ENCODE measurements at regions not wholly inside any gene's neighbourhood (a gene's known extent, or its start where the extent isn't known, plus 50 kb on each side); places are given as distances from the start of the nearest gene placed in this dataset.

DNA sequence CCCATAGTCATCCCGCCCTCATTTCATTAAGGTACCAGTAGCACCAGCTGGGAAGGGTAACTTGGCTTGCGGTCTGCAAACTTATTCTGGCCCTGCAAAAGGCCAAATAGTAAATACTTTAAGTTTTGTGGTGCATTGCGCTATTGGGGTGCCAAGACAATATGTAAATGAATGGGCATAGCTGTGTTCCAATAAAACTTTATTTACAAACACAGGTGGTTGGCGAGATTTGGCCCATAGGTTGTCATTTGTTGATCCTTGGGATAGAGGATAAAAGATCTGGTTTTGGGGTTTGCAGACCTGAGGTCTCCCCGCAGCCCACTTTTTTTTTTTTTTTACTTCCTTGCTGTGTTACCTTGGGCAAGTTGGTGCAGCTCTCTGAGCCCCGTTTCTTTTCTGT is 127.4 kb downstream of the MIAT start:
- CTCF ChIA-PET = interaction anchor here (0.7 kb wide), 1 partner anchor 105 kb away, joined by 6 read pairs; no protein-coding TSS in a partner anchor
- TF ChIP-seq, protein P1, sequence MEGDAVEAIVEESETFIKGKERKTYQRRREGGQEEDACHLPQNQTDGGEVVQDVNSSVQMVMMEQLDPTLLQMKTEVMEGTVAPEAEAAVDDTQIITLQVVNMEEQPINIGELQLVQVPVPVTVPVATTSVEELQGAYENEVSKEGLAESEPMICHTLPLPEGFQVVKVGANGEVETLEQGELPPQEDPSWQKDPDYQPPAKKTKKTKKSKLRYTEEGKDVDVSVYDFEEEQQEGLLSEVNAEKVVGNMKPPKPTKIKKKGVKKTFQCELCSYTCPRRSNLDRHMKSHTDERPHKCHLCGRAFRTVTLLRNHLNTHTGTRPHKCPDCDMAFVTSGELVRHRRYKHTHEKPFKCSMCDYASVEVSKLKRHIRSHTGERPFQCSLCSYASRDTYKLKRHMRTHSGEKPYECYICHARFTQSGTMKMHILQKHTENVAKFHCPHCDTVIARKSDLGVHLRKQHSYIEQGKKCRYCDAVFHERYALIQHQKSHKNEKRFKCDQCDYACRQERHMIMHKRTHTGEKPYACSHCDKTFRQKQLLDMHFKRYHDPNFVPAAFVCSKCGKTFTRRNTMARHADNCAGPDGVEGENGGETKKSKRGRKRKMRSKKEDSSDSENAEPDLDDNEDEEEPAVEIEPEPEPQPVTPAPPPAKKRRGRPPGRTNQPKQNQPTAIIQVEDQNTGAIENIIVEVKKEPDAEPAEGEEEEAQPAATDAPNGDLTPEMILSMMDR (IDR thresholded peaks at IDR 0.05; ENCODE audit: unreplicated experiment) = no peak
- no peaks in the 10 kb centered on the region for H3K36me3 Mint-ChIP-seq (ENCODE audit: insufficient read depth, unreplicated experiment)
- intact Hi-C loops (cut with micrococcal nuclease) = no loop called here
- no TSS peak for BruUV-seq (replicated peaks)
- POLR2A ChIA-PET = no interaction called here
- DNase-seq (ENCODE audit: unreplicated experiment) = no peak
- H3K27ac Mint-ChIP-seq (ENCODE audit: low read depth, unreplicated experiment) = no peak overlapping the region
- no peaks in the 10 kb centered on the region for H3K27me3 Mint-ChIP-seq (ENCODE audit: insufficient read depth, unreplicated experiment)
- no peaks in the 10 kb centered on the region for H3K9me3 Mint-ChIP-seq (ENCODE audit: unreplicated experiment)
- H3K4me3 Mint-ChIP-seq (ENCODE audit: unreplicated experiment) = no peak overlapping the region
- no peaks in the 10 kb centered on the region for H3K4me1 Mint-ChIP-seq (ENCODE audit: insufficient read depth, unreplicated experiment)

DNA sequence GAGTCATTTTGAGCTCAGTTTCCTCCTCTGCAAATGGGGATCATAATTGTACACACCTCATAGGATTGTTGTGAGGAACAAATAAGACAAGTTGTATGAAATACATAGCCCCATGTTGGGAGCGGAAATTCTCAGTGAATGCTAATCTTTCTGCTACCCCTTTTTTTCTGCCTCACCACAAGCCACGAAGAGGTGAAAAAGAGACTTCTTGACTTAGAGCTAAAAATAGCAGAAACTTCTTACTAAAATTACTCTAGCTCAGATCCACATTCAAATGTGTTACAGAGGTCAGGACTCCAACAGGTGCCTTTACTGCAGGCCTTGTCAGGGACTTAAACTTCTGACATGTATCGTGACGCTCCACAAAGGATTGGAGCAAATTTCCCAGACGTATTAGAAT is 128.5 kb downstream of the MIAT start:
- no peak overlapping the region for H3K27ac Mint-ChIP-seq (ENCODE audit: low read depth, unreplicated experiment)
- no peaks in the 10 kb centered on the region for H3K9me3 Mint-ChIP-seq (ENCODE audit: unreplicated experiment)
- H3K36me3 Mint-ChIP-seq (ENCODE audit: insufficient read depth, unreplicated experiment) = no peaks in the 10 kb centered on the region
- H3K27me3 Mint-ChIP-seq (ENCODE audit: insufficient read depth, unreplicated experiment) = no peaks in the 10 kb centered on the region
- H3K4me3 Mint-ChIP-seq (ENCODE audit: unreplicated experiment) = no peak overlapping the region
- TF ChIP-seq, protein P1 (IDR thresholded peaks at IDR 0.05; ENCODE audit: unreplicated experiment) = no peak
- intact Hi-C loops (cut with micrococcal nuclease) = no loop called here
- DNase-seq (ENCODE audit: unreplicated experiment) = no peak
- no peaks in the 10 kb centered on the region for H3K4me1 Mint-ChIP-seq (ENCODE audit: insufficient read depth, unreplicated experiment)
- ChIA-PET POLR2A (interaction anchor here (0.7 kb wide), 1 partner anchor 303 kb away, joined by 3 read pairs; no protein-coding TSS in a partner anchor), CTCF (no interaction called here)
- BruUV-seq (replicated peaks) = no TSS peak

DNA sequence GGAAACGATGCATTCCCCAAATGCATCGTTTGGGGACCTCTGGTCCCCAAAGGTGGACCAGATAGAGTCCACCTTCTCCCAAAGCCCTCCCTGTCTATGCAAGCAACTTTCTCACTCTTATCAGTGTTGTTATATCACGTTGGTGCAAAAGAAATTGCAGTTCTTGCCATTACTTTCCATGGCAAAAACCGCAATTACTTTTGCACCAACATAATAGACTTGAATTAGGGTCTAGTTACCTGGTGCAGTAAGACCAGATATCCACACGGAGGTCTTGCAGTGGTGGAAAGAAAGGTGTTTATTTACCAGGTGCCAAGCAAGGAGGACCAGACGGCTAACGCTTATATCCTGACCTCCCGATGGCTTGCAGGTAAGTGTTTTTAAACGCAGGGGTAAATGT is 129.0 kb downstream of the MIAT start:
- TF ChIP-seq, protein P1 (IDR thresholded peaks at IDR 0.05; ENCODE audit: unreplicated experiment) = no peak
- intact Hi-C loops (cut with micrococcal nuclease) = no loop called here
- Mint-ChIP-seq H3K27ac (ENCODE audit: low read depth, unreplicated experiment) (no peak overlapping the region), H3K36me3 (ENCODE audit: insufficient read depth, unreplicated experiment) (no peaks in the 10 kb centered on the region), H3K27me3 (ENCODE audit: insufficient read depth, unreplicated experiment) (no peaks in the 10 kb centered on the region), H3K4me3 (ENCODE audit: unreplicated experiment) (no peak overlapping the region), H3K9me3 (ENCODE audit: unreplicated experiment) (no peaks in the 10 kb centered on the region), H3K4me1 (ENCODE audit: insufficient read depth, unreplicated experiment) (no peaks in the 10 kb centered on the region)
- no TSS peak for BruUV-seq (replicated peaks)
- ChIA-PET POLR2A (no interaction called here), CTCF (no interaction called here)
- DNase-seq (ENCODE audit: unreplicated experiment) = no peak

DNA sequence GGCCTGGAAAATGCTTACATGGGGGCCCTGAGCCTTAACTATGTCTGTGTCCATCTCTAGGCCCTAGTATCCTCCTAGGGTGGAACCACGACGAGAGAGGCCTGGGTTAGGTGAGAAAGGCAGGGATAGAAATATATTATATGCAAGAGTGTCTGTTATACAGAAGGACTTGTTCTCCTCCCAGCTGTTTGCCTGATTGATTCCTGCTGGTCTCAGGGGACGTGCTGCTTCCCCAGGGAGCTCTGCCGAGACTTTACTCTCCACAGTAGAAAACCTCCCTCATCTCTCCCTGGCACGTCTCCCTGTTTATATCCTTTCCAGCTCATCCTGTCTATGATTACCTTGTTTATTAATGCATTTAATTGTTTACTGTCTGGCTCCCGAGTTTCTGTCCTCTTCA is 132.6 kb downstream of the MIAT start:
- Mint-ChIP-seq H3K36me3 (ENCODE audit: insufficient read depth, unreplicated experiment) (no peaks in the 10 kb centered on the region), H3K4me3 (ENCODE audit: unreplicated experiment) (no peak overlapping the region), H3K27me3 (ENCODE audit: insufficient read depth, unreplicated experiment) (no peaks in the 10 kb centered on the region), H3K27ac (ENCODE audit: low read depth, unreplicated experiment) (no peak overlapping the region), H3K4me1 (ENCODE audit: insufficient read depth, unreplicated experiment) (no peaks in the 10 kb centered on the region), H3K9me3 (ENCODE audit: unreplicated experiment) (no peaks in the 10 kb centered on the region)
- POLR2A ChIA-PET = interaction anchor here (0.7 kb wide), 1 partner anchor 56 kb away, joined by 4 read pairs; no protein-coding TSS in a partner anchor
- no peak for DNase-seq (ENCODE audit: unreplicated experiment)
- TF ChIP-seq, protein P1 (IDR thresholded peaks at IDR 0.05; ENCODE audit: unreplicated experiment) = no peak
- CTCF ChIA-PET = interaction anchor here (0.6 kb wide), 1 partner anchor 616 kb away, joined by 3 read pairs; no protein-coding TSS in a partner anchor
- intact Hi-C loops (cut with micrococcal nuclease) = no loop called here
- no TSS peak for BruUV-seq (replicated peaks)
